Thoracic aorta (tissue), 2 donors: ENCODE measurements at regions not wholly inside any gene's neighbourhood (a gene's known extent, or its start where the extent isn't known, plus 50 kb on each side); places are given as distances from the start of the nearest gene placed in this dataset.

Experiments used
- ATAC-seq: fragments of 150-250 bp; one replicate; pipeline ENCODE4 v1.8.0; 2017; ENCODE audit warnings: low read depth; ENCODE audit not compliant: insufficient number of reproducible peaks, low FRiP score
- DNase-seq: peaks from one replicate; pipeline ENCODE4 v3.0.0-alpha.2; 2020; ENCODE audit warnings: low spot score
- H3K27ac ChIP-seq, 2 donors: fragments of 200-600 bp; sonication (generic); 1 replicate in 1 of 2; 2 replicates in 1 of 2; pipeline ENCODE4 v1.5.1; 2016; ENCODE audit warnings: mild to moderate bottlenecking in 2 of 2, moderate library complexity in 2 of 2
- H3K27me3 ChIP-seq: fragments of 200-600 bp; sonication (generic); replicated peaks from 2 replicates; pipeline ENCODE4 v1.6.0; 2016; ENCODE audit warnings: mild to moderate bottlenecking; ENCODE audit not compliant: insufficient read depth
- H3K36me3 ChIP-seq: fragments of 200-600 bp; sonication (generic); one replicate; pipeline ENCODE4 v1.5.1; 2016
- H3K4me1 ChIP-seq, 2 donors: fragments of 200-600 bp; sonication (generic); 1 replicate in 1 of 2; 2 replicates in 1 of 2; pipeline versions ENCODE4 v1.5.1 to v1.6.0; 2016; ENCODE audit warnings: low read depth in 2 of 2, mild to moderate bottlenecking in 1 of 2; ENCODE audit not compliant: control insufficient read depth in 1 of 2
- H3K4me3 ChIP-seq: fragments of 200-600 bp; sonication (generic); 2 replicates; pipeline ENCODE4 v1.5.1; 2016; ENCODE audit warnings: mild to moderate bottlenecking
- H3K9me3 ChIP-seq: fragments of 200-600 bp; sonication (generic); 2 replicates; pipeline ENCODE4 v1.5.1; 2016
- TF ChIP-seq, protein P1 (sequence below): fragments of 200-600 bp; sonication (generic); IDR thresholded peaks from one replicate; pipeline ENCODE4 v1.5.1; 2019; ENCODE audit warnings: antibody characterized with exemption

GRCh38 chr9:90099262-90099963 is 494.6 kb downstream of the GADD45G start:
- DNase-seq: no peak
- Histone ChIP-seq H3K4me1 (no peaks in the 10 kb centered on the region), H3K27ac (no peak overlapping the region), H3K36me3 (no peaks in the 10 kb centered on the region), H3K9me3 (no peaks in the 10 kb centered on the region), H3K4me3 (no peak overlapping the region), H3K27me3 (no peaks in the 10 kb centered on the region)
- no peak for ATAC-seq
- TF ChIP-seq, protein P1, sequence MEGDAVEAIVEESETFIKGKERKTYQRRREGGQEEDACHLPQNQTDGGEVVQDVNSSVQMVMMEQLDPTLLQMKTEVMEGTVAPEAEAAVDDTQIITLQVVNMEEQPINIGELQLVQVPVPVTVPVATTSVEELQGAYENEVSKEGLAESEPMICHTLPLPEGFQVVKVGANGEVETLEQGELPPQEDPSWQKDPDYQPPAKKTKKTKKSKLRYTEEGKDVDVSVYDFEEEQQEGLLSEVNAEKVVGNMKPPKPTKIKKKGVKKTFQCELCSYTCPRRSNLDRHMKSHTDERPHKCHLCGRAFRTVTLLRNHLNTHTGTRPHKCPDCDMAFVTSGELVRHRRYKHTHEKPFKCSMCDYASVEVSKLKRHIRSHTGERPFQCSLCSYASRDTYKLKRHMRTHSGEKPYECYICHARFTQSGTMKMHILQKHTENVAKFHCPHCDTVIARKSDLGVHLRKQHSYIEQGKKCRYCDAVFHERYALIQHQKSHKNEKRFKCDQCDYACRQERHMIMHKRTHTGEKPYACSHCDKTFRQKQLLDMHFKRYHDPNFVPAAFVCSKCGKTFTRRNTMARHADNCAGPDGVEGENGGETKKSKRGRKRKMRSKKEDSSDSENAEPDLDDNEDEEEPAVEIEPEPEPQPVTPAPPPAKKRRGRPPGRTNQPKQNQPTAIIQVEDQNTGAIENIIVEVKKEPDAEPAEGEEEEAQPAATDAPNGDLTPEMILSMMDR: peak; percentile 42

GRCh38 chr9:90100014-90100413 is 495.2 kb downstream of the GADD45G start:
- Histone ChIP-seq H3K9me3 (no peaks in the 10 kb centered on the region), H3K4me3 (no peak overlapping the region), H3K27ac (no peak overlapping the region), H3K4me1 (no peaks in the 10 kb centered on the region), H3K27me3 (no peaks in the 10 kb centered on the region), H3K36me3 (no peaks in the 10 kb centered on the region)
- TF ChIP-seq, protein P1: no peak
- ATAC-seq (no peak), DNase-seq (no peak)

GRCh38 chr9:90102292-90102901 is 497.6 kb downstream of the GADD45G start:
- peak; percentile 91 for ATAC-seq
- no peaks in the 10 kb centered on the region for H3K9me3 ChIP-seq
- TF ChIP-seq, protein P1: peak; percentile 77

DNA sequence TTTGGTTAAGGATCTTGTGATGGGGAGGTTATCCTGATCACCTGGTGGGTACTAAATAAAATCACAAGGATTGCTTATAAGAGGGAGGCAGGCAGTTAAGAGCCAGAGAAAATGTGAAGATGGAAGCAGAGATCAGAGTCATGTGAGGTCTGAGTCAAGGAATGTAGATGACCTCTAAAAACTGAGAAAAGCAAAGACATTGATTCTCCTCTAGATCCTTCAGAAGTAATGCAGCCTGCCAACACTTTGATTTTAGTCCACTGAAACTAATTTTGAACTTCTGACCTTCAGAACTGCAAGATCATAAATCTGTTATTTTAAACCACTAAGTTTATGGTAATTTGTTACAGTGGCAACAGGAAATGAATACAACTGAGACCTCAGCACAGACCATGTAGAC is 499.0 kb downstream of the GADD45G start:
- Histone ChIP-seq H3K4me3 (no peak overlapping the region), H3K27me3 (no peaks in the 10 kb centered on the region), H3K36me3 (no peaks in the 10 kb centered on the region), H3K4me1 (peaks cover 6 to 23% of the 10 kb centered on the region in 2 donors), H3K9me3 (no peaks in the 10 kb centered on the region), H3K27ac (no peak overlapping the region)
- DNase-seq (no peak), ATAC-seq (no peak)
- TF ChIP-seq, protein P1: no peak

More at GRCh38 chr9:90102292-90102901, 497.6 kb downstream of the GADD45G start:
- Histone ChIP-seq H3K4me1 (peaks cover 6 to 11% of the 10 kb centered on the region in 2 donors), H3K4me3 (no peak overlapping the region), H3K27me3 (no peaks in the 10 kb centered on the region), H3K36me3 (no peaks in the 10 kb centered on the region), H3K27ac (no peak overlapping the region)
- peak; percentile 68 for DNase-seq

GRCh38 chr9:90105773-90106172 is 501.0 kb downstream of the GADD45G start:
- Histone ChIP-seq H3K36me3 (no peaks in the 10 kb centered on the region), H3K4me3 (no peak overlapping the region), H3K9me3 (no peaks in the 10 kb centered on the region), H3K27ac (no peak overlapping the region), H3K27me3 (no peaks in the 10 kb centered on the region), H3K4me1 (peaks cover 6 to 23% of the 10 kb centered on the region in 2 donors)
- no peak for DNase-seq
- no peak for ATAC-seq
- TF ChIP-seq, protein P1: no peak
